OCI-LY7 (cell line): ENCODE measurements at regions not wholly inside any gene's neighbourhood (a gene's known extent, or its start where the extent isn't known, plus 50 kb on each side); places are given as distances from the start of the nearest gene placed in this dataset.
A peak's percentile ranks its signal among the peaks of the same experiment; 100 is the strongest.

Experiments used
- BruUV-seq: library from RNA; stranded (reverse); fragments of 400-500 nt; replicated peaks from 2 replicates; lab custom pipeline; 2021; lab: Mats Ljungman, UMichigan
- CTCF ChIA-PET: fragments of 300-600 bp; sonication (Branson Sonifier 250); formaldehyde crosslinking; loops from one replicate; lab custom pipeline; 2022; ENCODE audit warnings: antibody characterized with exemption; ENCODE audit not compliant: unreplicated experiment; lab: Charles Lee
- POLR2A ChIA-PET: fragments of 300-600 bp; sonication (Branson Sonifier 250); formaldehyde crosslinking; loops from one replicate; lab custom pipeline; 2022; ENCODE audit warnings: antibody characterized with exemption; lab: Charles Lee
- DNase-seq: peaks from one replicate; pipeline ENCODE4 v3.0.0-alpha.2; 2015; ENCODE audit warnings: low spot score
- H2AFZ ChIP-seq: fragments of 200-600 bp; sonication (generic), shearing (Covaris generic); 2 replicates; pipeline ENCODE4 v1.6.1; 2014; ENCODE audit warnings: mild to moderate bottlenecking, antibody characterized with exemption, low read length, moderate library complexity
- H3K27ac ChIP-seq: fragments of 200-600 bp; sonication (generic); 2 replicates; pipeline ENCODE4 v1.5.1; 2014; ENCODE audit warnings: mixed run types, low read depth, mild to moderate bottlenecking, moderate library complexity, low read length, inconsistent platforms; ENCODE audit not compliant: poor library complexity, severe bottlenecking
- H3K36me3 ChIP-seq: fragments of 200-600 bp; sonication (generic); 2 replicates; pipeline ENCODE4 v1.6.1; 2014; ENCODE audit warnings: mild to moderate bottlenecking, antibody characterized with exemption, low read length, moderate library complexity, mixed read lengths; ENCODE audit not compliant: insufficient read depth
- H3K4me1 ChIP-seq: fragments of 200-600 bp; sonication (generic); 2 replicates; pipeline ENCODE4 v1.5.1; 2014; ENCODE audit warnings: mild to moderate bottlenecking, low read length; ENCODE audit not compliant: insufficient read depth, poor library complexity, severe bottlenecking
- H3K4me2 ChIP-seq: fragments of 200-600 bp; sonication (generic); 2 replicates; pipeline ENCODE4 v1.6.1; 2014; ENCODE audit warnings: mild to moderate bottlenecking, low read length
- H3K4me3 ChIP-seq: fragments of 200-600 bp; sonication (generic); 2 replicates; pipeline ENCODE4 v1.5.1; 2014; ENCODE audit warnings: mild to moderate bottlenecking, low read depth, low read length; ENCODE audit not compliant: poor library complexity, severe bottlenecking
- H3K79me2 ChIP-seq: fragments of 200-600 bp; sonication (generic); 2 replicates; pipeline ENCODE4 v1.6.1; 2016; ENCODE audit warnings: low read depth, mild to moderate bottlenecking, low read length, moderate library complexity, mixed read lengths; ENCODE audit not compliant: insufficient read depth
- H3K9me2 ChIP-seq: fragments of 200-600 bp; sonication (generic); 2 replicates; pipeline ENCODE4 v1.6.1; 2016; ENCODE audit warnings: mild to moderate bottlenecking, low read length, mixed read lengths; ENCODE audit not compliant: insufficient read depth
- H3K9me3 ChIP-seq: fragments of 200-600 bp; sonication (generic); 2 replicates; pipeline ENCODE4 v1.6.1; 2014; ENCODE audit warnings: mild to moderate bottlenecking, mixed run types, low read length, mixed read lengths
- H4K20me1 ChIP-seq: fragments of 200-600 bp; sonication (generic); 2 replicates; pipeline ENCODE4 v1.6.1; 2014; ENCODE audit warnings: mild to moderate bottlenecking, antibody characterized with exemption, low read length, moderate library complexity, mixed read lengths; ENCODE audit not compliant: insufficient read depth
- EZH2phosphoT487 ChIP-seq: fragments of 200-600 bp; sonication (generic); IDR thresholded peaks from 2 replicates; pipeline ENCODE4 v1.6.1; 2018; ENCODE audit warnings: low read depth, borderline replicate concordance, mild to moderate bottlenecking, mixed run types, antibody characterized with exemption, low read length, moderate library complexity, mixed read lengths
- intact Hi-C: fragments of 100-400 bp; cut with micrococcal nuclease; formaldehyde crosslinking; loops from one replicate; pipeline ENCODE4 v1.10.0; 2022; ENCODE audit not compliant: unreplicated experiment
- TF ChIP-seq, protein P1 (sequence below): fragments of 200-600 bp; sonication (generic); conservative IDR thresholded peaks from 2 replicates; pipeline ENCODE4 v1.5.1; 2014; ENCODE audit warnings: mild to moderate bottlenecking, antibody characterized with exemption, low read length, moderate library complexity, mixed read lengths

DNA sequence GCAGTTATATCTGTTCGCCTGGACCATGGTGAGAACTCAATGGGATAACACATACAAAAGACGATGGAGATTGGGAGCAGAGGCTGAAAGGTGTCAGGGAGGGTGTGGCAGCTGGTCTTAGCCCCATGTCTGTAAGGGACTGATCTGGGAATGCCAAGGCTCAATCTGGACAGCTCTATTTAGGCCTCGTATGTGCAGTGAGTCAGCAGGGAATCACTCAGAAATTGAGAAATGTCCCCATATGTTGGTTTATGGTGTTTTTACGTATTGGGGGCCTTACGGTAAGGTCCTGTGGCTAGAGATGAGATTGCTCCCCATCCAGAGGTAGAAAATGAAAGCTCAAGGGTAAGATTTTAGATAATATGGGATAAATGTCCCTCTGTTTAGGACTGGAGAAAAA, 71.4 kb upstream of the TTC29 start:
- Histone ChIP-seq H3K4me1 (no peaks in the 10 kb centered on the region), H3K36me3 (no peaks in the 10 kb centered on the region), H4K20me1 (no peaks in the 10 kb centered on the region), H3K4me3 (no peak overlapping the region), H3K79me2 (no peaks in the 10 kb centered on the region), H3K9me3 (no peaks in the 10 kb centered on the region), H2AFZ (no peak overlapping the region), H3K27ac (no peak overlapping the region), H3K9me2 (no peaks in the 10 kb centered on the region), H3K4me2 (no peak overlapping the region)
- no peak for DNase-seq
- BruUV-seq, result no TSS peak
- intact Hi-C loops, result no loop called here
- POLR2A ChIA-PET, result no interaction called here
- TF ChIP-seq EZH2phosphoT487, result no peak
- TF ChIP-seq, protein P1, sequence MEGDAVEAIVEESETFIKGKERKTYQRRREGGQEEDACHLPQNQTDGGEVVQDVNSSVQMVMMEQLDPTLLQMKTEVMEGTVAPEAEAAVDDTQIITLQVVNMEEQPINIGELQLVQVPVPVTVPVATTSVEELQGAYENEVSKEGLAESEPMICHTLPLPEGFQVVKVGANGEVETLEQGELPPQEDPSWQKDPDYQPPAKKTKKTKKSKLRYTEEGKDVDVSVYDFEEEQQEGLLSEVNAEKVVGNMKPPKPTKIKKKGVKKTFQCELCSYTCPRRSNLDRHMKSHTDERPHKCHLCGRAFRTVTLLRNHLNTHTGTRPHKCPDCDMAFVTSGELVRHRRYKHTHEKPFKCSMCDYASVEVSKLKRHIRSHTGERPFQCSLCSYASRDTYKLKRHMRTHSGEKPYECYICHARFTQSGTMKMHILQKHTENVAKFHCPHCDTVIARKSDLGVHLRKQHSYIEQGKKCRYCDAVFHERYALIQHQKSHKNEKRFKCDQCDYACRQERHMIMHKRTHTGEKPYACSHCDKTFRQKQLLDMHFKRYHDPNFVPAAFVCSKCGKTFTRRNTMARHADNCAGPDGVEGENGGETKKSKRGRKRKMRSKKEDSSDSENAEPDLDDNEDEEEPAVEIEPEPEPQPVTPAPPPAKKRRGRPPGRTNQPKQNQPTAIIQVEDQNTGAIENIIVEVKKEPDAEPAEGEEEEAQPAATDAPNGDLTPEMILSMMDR, result no peak
- CTCF ChIA-PET, result no interaction called here

DNA sequence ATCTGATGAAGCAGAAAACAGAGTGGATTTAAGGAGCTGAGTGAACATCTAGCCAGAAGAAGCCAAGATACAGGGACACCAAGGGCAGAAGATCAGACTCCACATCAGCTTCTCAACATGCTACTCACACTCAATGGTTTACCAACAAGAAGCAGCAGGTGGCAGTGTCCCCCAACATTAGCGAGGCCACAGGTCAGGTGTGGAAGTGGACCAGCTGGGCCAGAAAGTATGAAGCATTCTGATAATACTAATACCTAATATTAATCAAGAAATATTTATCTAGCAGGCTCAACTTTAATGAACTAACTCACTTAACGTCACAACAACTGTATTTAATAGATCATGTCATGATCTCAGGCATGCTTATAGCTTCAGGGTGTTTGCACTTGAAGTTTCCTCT, 73.4 kb upstream of the TTC29 start:
- no TSS peak for BruUV-seq
- no peak for TF ChIP-seq EZH2phosphoT487
- TF ChIP-seq, protein P1, result peak; percentile 79
- Histone ChIP-seq H4K20me1 (no peaks in the 10 kb centered on the region), H3K4me1 (no peaks in the 10 kb centered on the region), H3K79me2 (no peaks in the 10 kb centered on the region), H3K4me2 (no peak overlapping the region), H3K9me2 (no peaks in the 10 kb centered on the region), H3K9me3 (no peaks in the 10 kb centered on the region), H3K36me3 (no peaks in the 10 kb centered on the region), H3K4me3 (no peak overlapping the region), H2AFZ (no peak overlapping the region), H3K27ac (no peak overlapping the region)
- peak; percentile 48 for DNase-seq
- intact Hi-C loops, result loop anchor here (2.0 kb wide), 1 partner anchor 78 kb away; no protein-coding TSS in a partner anchor
- ChIA-PET POLR2A (no interaction called here), CTCF (interaction anchor here (1.5 kb wide), 1 partner anchor 78 kb away, joined by 9 read pairs; no protein-coding TSS in a partner anchor)

DNA sequence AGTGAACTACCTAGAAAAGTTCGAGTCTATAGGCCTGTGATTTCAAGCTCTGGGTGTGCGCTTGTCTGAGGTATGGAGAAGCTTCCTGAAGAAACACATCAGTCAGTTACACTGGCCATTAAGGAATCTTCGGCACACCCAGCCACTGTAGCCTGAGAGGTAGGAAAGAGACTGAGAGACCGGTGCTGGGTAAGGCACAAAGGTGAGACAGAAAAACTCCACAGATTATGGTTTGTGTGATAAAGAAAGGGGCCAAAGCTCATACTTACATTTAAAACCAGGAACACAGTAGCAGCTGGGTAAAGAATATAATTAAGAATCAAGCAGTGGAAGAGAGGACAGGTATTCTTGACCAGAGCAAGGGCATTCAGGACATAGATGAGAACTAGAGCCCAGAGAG, 74.8 kb upstream of the TTC29 start:
- ChIA-PET CTCF (no interaction called here), POLR2A (no interaction called here)
- Histone ChIP-seq H4K20me1 (no peaks in the 10 kb centered on the region), H3K9me2 (no peaks in the 10 kb centered on the region), H3K4me1 (no peaks in the 10 kb centered on the region), H3K4me2 (no peak overlapping the region), H2AFZ (no peak overlapping the region), H3K9me3 (no peaks in the 10 kb centered on the region), H3K27ac (no peak overlapping the region), H3K36me3 (no peaks in the 10 kb centered on the region), H3K4me3 (no peak overlapping the region), H3K79me2 (no peaks in the 10 kb centered on the region)
- TF ChIP-seq, protein P1, result no peak
- no peak for TF ChIP-seq EZH2phosphoT487
- no peak for DNase-seq
- BruUV-seq, result no TSS peak
- intact Hi-C loops, result loop anchor here (10.0 kb wide), 1 partner anchor 574 kb away; no protein-coding TSS in a partner anchor
